ENCODE measurements at regions not wholly inside any gene's neighbourhood (a gene's known extent, or its start where the extent isn't known, plus 50 kb on each side); places are given as distances from the start of the nearest gene placed in this dataset.

- no peaks in the 10 kb centered on the region for H4K20me1 ChIP-seq (ENCODE audit: low read length)
- H3K79me2 ChIP-seq (ENCODE audit: low read length) = no peaks in the 10 kb centered on the region
- H3K4me2 ChIP-seq (ENCODE audit: low read length) = no peak overlapping the region
- no TSS peak for BruUV-seq (replicated peaks)
- no peaks in the 10 kb centered on the region for H3K36me3 ChIP-seq (ENCODE audit: low read depth, low read length)
- TF ChIP-seq EZH2phosphoT487 (IDR thresholded peaks at IDR 0.05; ENCODE audit: borderline replicate concordance, low read length) (no peak), CTCF (conservative IDR thresholded peaks at IDR 0.05; ENCODE audit: low read depth, low read length) (no peak), EZH2 (IDR thresholded peaks at IDR 0.05; ENCODE audit: low read length, unreplicated experiment) (no peak)
- no peaks in the 10 kb centered on the region for H3F3A ChIP-seq (ENCODE audit: low read length, unreplicated experiment)
- H2AFZ ChIP-seq (ENCODE audit: low read length) = no peak overlapping the region
- DNase-seq (no peak), ATAC-seq (no peak)
- peaks cover 13% of the 10 kb centered on the region for H3K27me3 ChIP-seq (ENCODE audit: low read length)
- POLR2A ChIA-PET (ENCODE audit: unreplicated experiment) = no interaction called here
- no peaks in the 10 kb centered on the region for H3K9me3 ChIP-seq (ENCODE audit: low read length)
- no peak overlapping the region for H3K4me3 ChIP-seq (ENCODE audit: low read length)
- intact Hi-C loops (cut with micrococcal nuclease) = loop anchor here (5.0 kb wide), 2 partner anchors 301 to 1916 kb away; no protein-coding TSS in a partner anchor
- CTCF ChIA-PET = no interaction called here
- no peaks in the 10 kb centered on the region for H3K4me1 ChIP-seq (ENCODE audit: insufficient read depth, low read length)
- no peak overlapping the region for H3K9ac ChIP-seq (ENCODE audit: low read length)
- no peak overlapping the region for H3K27ac ChIP-seq (ENCODE audit: low read length)
- no peaks in the 10 kb centered on the region for H3K9me2 ChIP-seq (replicated peaks; ENCODE audit: low read length)
These were observed 247.5 kb upstream of the PRKX start for GRCh38 chrX:3960952-3961351.

GRCh38 chrX:3951859-3952258 lies 238.4 kb upstream of the PRKX start:
- TF ChIP-seq EZH2 (IDR thresholded peaks at IDR 0.05; ENCODE audit: low read length, unreplicated experiment) (no peak), CTCF (conservative IDR thresholded peaks at IDR 0.05; ENCODE audit: low read depth, low read length) (no peak), EZH2phosphoT487 (IDR thresholded peaks at IDR 0.05; ENCODE audit: borderline replicate concordance, low read length) (no peak)
- POLR2A ChIA-PET (ENCODE audit: unreplicated experiment) = no interaction called here

GRCh38 chrX:3950373-3950772 lies 236.9 kb upstream of the PRKX start:
- TF ChIP-seq CTCF (conservative IDR thresholded peaks at IDR 0.05; ENCODE audit: low read depth, low read length) = no peak
- no peak for TF ChIP-seq EZH2phosphoT487 (IDR thresholded peaks at IDR 0.05; ENCODE audit: borderline replicate concordance, low read length)
- no peak for TF ChIP-seq EZH2 (IDR thresholded peaks at IDR 0.05; ENCODE audit: low read length, unreplicated experiment)
- H4K20me1 ChIP-seq (ENCODE audit: low read length) = no peaks in the 10 kb centered on the region
- H2AFZ ChIP-seq (ENCODE audit: low read length) = no peak overlapping the region
- no peak overlapping the region for H3K4me3 ChIP-seq (ENCODE audit: low read length)
- intact Hi-C loops (cut with micrococcal nuclease) = no loop called here
- no peaks in the 10 kb centered on the region for H3K36me3 ChIP-seq (ENCODE audit: low read depth, low read length)
- H3K27me3 ChIP-seq (ENCODE audit: low read length) = no peaks in the 10 kb centered on the region
- H3K27ac ChIP-seq (ENCODE audit: low read length) = no peak overlapping the region
- H3K9me3 ChIP-seq (ENCODE audit: low read length) = no peaks in the 10 kb centered on the region
- H3K4me2 ChIP-seq (ENCODE audit: low read length) = no peak overlapping the region
- H3K4me1 ChIP-seq (ENCODE audit: insufficient read depth, low read length) = no peaks in the 10 kb centered on the region
- DNase-seq (no peak), ATAC-seq (no peak)
- H3K79me2 ChIP-seq (ENCODE audit: low read length) = no peaks in the 10 kb centered on the region
- ChIA-PET CTCF (no interaction called here), POLR2A (ENCODE audit: unreplicated experiment) (no interaction called here)
- no peak overlapping the region for H3K9ac ChIP-seq (ENCODE audit: low read length)
- BruUV-seq (replicated peaks) = no TSS peak
- no peaks in the 10 kb centered on the region for H3K9me2 ChIP-seq (replicated peaks; ENCODE audit: low read length)
- H3F3A ChIP-seq (ENCODE audit: low read length, unreplicated experiment) = no peaks in the 10 kb centered on the region

More at GRCh38 chrX:3951859-3952258, 238.4 kb upstream of the PRKX start:
- no TSS peak for BruUV-seq (replicated peaks)
- no peak overlapping the region for H3K4me3 ChIP-seq (ENCODE audit: low read length)
- H3K27ac ChIP-seq (ENCODE audit: low read length) = no peak overlapping the region
- H2AFZ ChIP-seq (ENCODE audit: low read length) = no peak overlapping the region
- no peaks in the 10 kb centered on the region for H3K36me3 ChIP-seq (ENCODE audit: low read depth, low read length)
- no peaks in the 10 kb centered on the region for H4K20me1 ChIP-seq (ENCODE audit: low read length)
- no peaks in the 10 kb centered on the region for H3K27me3 ChIP-seq (ENCODE audit: low read length)
- H3K9ac ChIP-seq (ENCODE audit: low read length) = no peak overlapping the region
- no peaks in the 10 kb centered on the region for H3F3A ChIP-seq (ENCODE audit: low read length, unreplicated experiment)
- CTCF ChIA-PET = no interaction called here
- H3K9me3 ChIP-seq (ENCODE audit: low read length) = no peaks in the 10 kb centered on the region
- ATAC-seq (no peak), DNase-seq (no peak)
- H3K4me1 ChIP-seq (ENCODE audit: insufficient read depth, low read length) = no peaks in the 10 kb centered on the region
- no peaks in the 10 kb centered on the region for H3K9me2 ChIP-seq (replicated peaks; ENCODE audit: low read length)
- H3K4me2 ChIP-seq (ENCODE audit: low read length) = no peak overlapping the region
- intact Hi-C loops (cut with micrococcal nuclease) = no loop called here
- H3K79me2 ChIP-seq (ENCODE audit: low read length) = no peaks in the 10 kb centered on the region
